ENCODE measurements at regions not wholly inside any gene's neighbourhood (a gene's known extent, or its start where the extent isn't known, plus 50 kb on each side); places are given as distances from the start of the nearest gene placed in this dataset.
"Not testable (repeated sequence)": the region's sequence is repeated elsewhere in the genome, so short reads cannot be mapped to it uniquely, and the experiment has no call there.

- DNase-seq = no peak
These were observed 89.7 kb upstream of the DHRS4 start for GRCh38 chr14:23863836-23864235.

GRCh38 chr14:23864259-23864658 is 89.3 kb upstream of the DHRS4 start:
- no peak for DNase-seq

- DNase-seq = no peak
These were observed 88.7 kb upstream of the DHRS4 start for GRCh38 chr14:23864861-23865260.

- no peak for DNase-seq
These were observed 88.1 kb upstream of the DHRS4 start for GRCh38 chr14:23865502-23865901.

- no peak for DNase-seq
These were observed 87.3 kb upstream of the DHRS4 start for GRCh38 chr14:23866269-23866668.

- no peak for DNase-seq
These were observed 84.4 kb upstream of the DHRS4 start for GRCh38 chr14:23869078-23869719.

- no peak for DNase-seq
These were observed 77.3 kb upstream of the DHRS4 start for GRCh38 chr14:23876160-23876750.

- no peak for DNase-seq
These were observed 76.5 kb upstream of the DHRS4 start for GRCh38 chr14:23877111-23877510.

GRCh38 chr14:23877538-23878180 is 75.9 kb upstream of the DHRS4 start:
- no peak for DNase-seq

GRCh38 chr14:23881282-23881681 is 72.3 kb upstream of the DHRS4 start:
- DNase-seq = no peak

- no peak for DNase-seq
These were observed 69.7 kb upstream of the DHRS4 start for GRCh38 chr14:23883684-23884540.

- no peak for DNase-seq
These were observed 69.0 kb upstream of the DHRS4 start for GRCh38 chr14:23884541-23884904.

- DNase-seq = no peak
These were observed 66.0 kb upstream of the DHRS4 start for GRCh38 chr14:23887536-23887935.

GRCh38 chr14:23891717-23892116 is 61.9 kb upstream of the DHRS4 start:
- DNase-seq = not testable (repeated sequence)

GRCh38 chr14:23892289-23892688 is 61.3 kb upstream of the DHRS4 start:
- DNase-seq = not testable (repeated sequence)

GRCh38 chr14:23894362-23895052 is 59.1 kb upstream of the DHRS4 start:
- no peak for DNase-seq

- DNase-seq = no peak
These were observed 58.5 kb upstream of the DHRS4 start for GRCh38 chr14:23895053-23895419.

- DNase-seq = no peak
These were observed 58.1 kb upstream of the DHRS4 start for GRCh38 chr14:23895480-23895879.

GRCh38 chr14:23896609-23897153 is 56.9 kb upstream of the DHRS4 start:
- no peak for DNase-seq

- not testable (repeated sequence) for DNase-seq
These were observed 56.3 kb upstream of the DHRS4 start for GRCh38 chr14:23897291-23897690.

- not testable (repeated sequence) for DNase-seq
These were observed 55.2 kb upstream of the DHRS4 start for GRCh38 chr14:23898359-23898758.

- no peak for DNase-seq
These were observed 53.8 kb upstream of the DHRS4 start for GRCh38 chr14:23899788-23900187.

- DNase-seq = no peak
These were observed 50.1 kb upstream of the DHRS4 start for GRCh38 chr14:23903442-23903841.
